ENCODE measurements at regions not wholly inside any gene's neighbourhood (a gene's known extent, or its start where the extent isn't known, plus 50 kb on each side); places are given as distances from the start of the nearest gene placed in this dataset.
A peak's percentile ranks its signal among the peaks of the same experiment; 100 is the strongest.

- Mint-ChIP-seq H3K27me3 (ENCODE audit: low read depth) (peaks cover 13% of the 10 kb centered on the region), H3K36me3 (ENCODE audit: low read depth) (no peaks in the 10 kb centered on the region), H3K27ac (no peak overlapping the region), H3K4me1 (no peaks in the 10 kb centered on the region), H3K4me3 (no peak overlapping the region), H3K9me3 (peaks cover 5% of the 10 kb centered on the region)
- TF ChIP-seq CTCF (IDR thresholded peaks at IDR 0.05; ENCODE audit: unreplicated experiment in 3 of 3): no peak
Measured at GRCh38 chr5:174433098-174433497, 291.3 kb upstream of the MSX2 start.

- peaks cover 14% of the 10 kb centered on the region for H3K9me3 Mint-ChIP-seq
- H3K4me1 Mint-ChIP-seq: no peaks in the 10 kb centered on the region
- H3K27ac Mint-ChIP-seq: no peak overlapping the region
- H3K27me3 Mint-ChIP-seq (ENCODE audit: low read depth): peaks cover 17% of the 10 kb centered on the region
- no peaks in the 10 kb centered on the region for H3K36me3 Mint-ChIP-seq (ENCODE audit: low read depth)
- TF ChIP-seq CTCF (IDR thresholded peaks at IDR 0.05; ENCODE audit: unreplicated experiment in 3 of 3): no peak
- no peak overlapping the region for H3K4me3 Mint-ChIP-seq
Measured at GRCh38 chr5:174436750-174437149, 287.6 kb upstream of the MSX2 start.

GRCh38 chr5:174444479-174445188 lies 279.7 kb upstream of the MSX2 start:
- Mint-ChIP-seq H3K4me1 (peaks cover 39% of the 10 kb centered on the region), H3K27me3 (ENCODE audit: low read depth) (peaks cover 17% of the 10 kb centered on the region), H3K9me3 (peaks cover 11% of the 10 kb centered on the region), H3K27ac (peak overlapping the region; percentile 12 to 37 (median 32)), H3K4me3 (no peak overlapping the region), H3K36me3 (ENCODE audit: low read depth) (peaks cover 2% of the 10 kb centered on the region)
- TF ChIP-seq CTCF (IDR thresholded peaks at IDR 0.05; ENCODE audit: unreplicated experiment in 3 of 3): no peak

- peaks cover 13% of the 10 kb centered on the region for H3K9me3 Mint-ChIP-seq
- no peak for TF ChIP-seq CTCF (IDR thresholded peaks at IDR 0.05; ENCODE audit: unreplicated experiment in 3 of 3)
- H3K4me3 Mint-ChIP-seq: no peak overlapping the region
- peaks cover 39% of the 10 kb centered on the region for H3K4me1 Mint-ChIP-seq
- peaks cover 4% of the 10 kb centered on the region for H3K36me3 Mint-ChIP-seq (ENCODE audit: low read depth)
- peaks cover 14% of the 10 kb centered on the region for H3K27me3 Mint-ChIP-seq (ENCODE audit: low read depth)
- no peak overlapping the region for H3K27ac Mint-ChIP-seq
Measured at GRCh38 chr5:174446446-174446845, 277.9 kb upstream of the MSX2 start.

GRCh38 chr5:174446988-174447387 lies 277.4 kb upstream of the MSX2 start:
- no peak for TF ChIP-seq CTCF (IDR thresholded peaks at IDR 0.05; ENCODE audit: unreplicated experiment in 3 of 3)
- Mint-ChIP-seq H3K36me3 (ENCODE audit: low read depth) (peaks cover 4% of the 10 kb centered on the region), H3K27ac (no peak overlapping the region), H3K4me1 (peaks cover 39% of the 10 kb centered on the region), H3K9me3 (peaks cover 16% of the 10 kb centered on the region), H3K4me3 (peak overlapping the region in 1 of 3 experiments; percentile 38), H3K27me3 (ENCODE audit: low read depth) (peaks cover 12% of the 10 kb centered on the region)

GRCh38 chr5:174448041-174448440 lies 276.3 kb upstream of the MSX2 start:
- Mint-ChIP-seq H3K27me3 (ENCODE audit: low read depth) (peaks cover 9% of the 10 kb centered on the region), H3K36me3 (ENCODE audit: low read depth) (peaks cover 4% of the 10 kb centered on the region), H3K27ac (no peak overlapping the region), H3K9me3 (peaks cover 16% of the 10 kb centered on the region), H3K4me3 (no peak overlapping the region), H3K4me1 (peaks cover 39% of the 10 kb centered on the region)
- TF ChIP-seq CTCF (IDR thresholded peaks at IDR 0.05; ENCODE audit: unreplicated experiment in 3 of 3): no peak

Measured in nephron (organoid).